B cell (primary cell): ENCODE measurements at regions not wholly inside any gene's neighbourhood (a gene's known extent, or its start where the extent isn't known, plus 50 kb on each side); places are given as distances from the start of the nearest gene placed in this dataset.

Source experiments
- ATAC-seq: fragments of 200-7000 bp; cut with Tn5 transposase; one replicate; pipeline ENCODE4 v1.10.0; 2021; ENCODE audit warnings: low read depth, mild to moderate bottlenecking, moderate number of reproducible peaks, moderate library complexity
- CTCF ChIA-PET: fragments of 350-600 bp; sonication (Branson Sonifier 250); formaldehyde crosslinking; loops from one replicate; lab custom pipeline; 2021; ENCODE audit warnings: antibody characterized with exemption, inconsistent platforms; lab: Charles Lee
- POLR2A ChIA-PET: fragments of 350-600 bp; sonication (Branson Sonifier 250); formaldehyde crosslinking; loops from one replicate; lab custom pipeline; 2021; ENCODE audit warnings: antibody characterized with exemption; lab: Charles Lee
- DNase-seq: peaks from one replicate; pipeline ENCODE4 v3.0.0; 2013
- H2AFZ ChIP-seq: 2 replicates; pipeline ENCODE4 v1.6.1; 2012; ENCODE audit warnings: mild to moderate bottlenecking, low read depth, low read length; ENCODE audit not compliant: insufficient read depth, poor library complexity, severe bottlenecking
- H3K27ac ChIP-seq, 2 donors: 1 replicate in 1 of 2; 2 replicates in 1 of 2; pipeline ENCODE4 v1.5.1; 2012 to 2013; ENCODE audit warnings: low read length in 2 of 2, mild to moderate bottlenecking in 2 of 2, moderate library complexity in 1 of 2
- H3K27me3 ChIP-seq, 4 experiments: fragments of 200-600 bp in 1 of 4; sonication (generic) in 1 of 4; replicated peaks in 1 of 4; 1 replicate in 2 of 4; 2 replicates in 2 of 4; pipeline versions ENCODE4 v1.6.1 to v1.7.0; 2013 to 2016; ENCODE audit warnings: low read length in 3 of 4, mild to moderate bottlenecking in 2 of 4, mixed read lengths in 1 of 4, moderate library complexity in 1 of 4; ENCODE audit not compliant: insufficient read depth in 4 of 4, control insufficient read depth in 3 of 4; ENCODE audit errors: control extremely low read depth in 1 of 4
- H3K36me3 ChIP-seq, 2 experiments: replicated peaks in 1 of 2; 1 replicate in 1 of 2; 2 replicates in 1 of 2; pipeline versions ENCODE4 v1.6.1 to v1.7.1; 2013; ENCODE audit warnings: low read length in 1 of 2; ENCODE audit not compliant: insufficient read depth in 2 of 2, control insufficient read depth in 1 of 2; ENCODE audit errors: control extremely low read depth in 1 of 2, extremely low read depth in 1 of 2
- H3K4me1 ChIP-seq, 2 donors: fragments of 200-600 bp in 1 of 2; sonication (generic) in 1 of 2; 1 replicate in 1 of 2; 2 replicates in 1 of 2; pipeline versions ENCODE4 v1.5.1 to v1.6.1; 2013 to 2017; ENCODE audit warnings: low read length in 2 of 2; ENCODE audit not compliant: control insufficient read depth in 2 of 2, insufficient read depth in 2 of 2
- H3K4me2 ChIP-seq: replicated peaks from 2 replicates; pipeline ENCODE3; 2012; ENCODE audit warnings: mild to moderate bottlenecking, low read depth, low read length; ENCODE audit not compliant: poor library complexity, severe bottlenecking
- H3K4me3 ChIP-seq, 5 experiments: fragments of 200-600 bp in 1 of 5; sonication (generic) in 1 of 5; 1 replicate in 3 of 5; 2 replicates in 2 of 5; pipeline versions ENCODE4 v1.5.1 to v1.7.0; 2011 to 2016; ENCODE audit warnings: low read length in 4 of 5, mild to moderate bottlenecking in 4 of 5, low read depth in 2 of 5, control low read depth in 1 of 5, moderate library complexity in 1 of 5; ENCODE audit not compliant: insufficient read depth in 1 of 5; ENCODE audit errors: control extremely low read depth in 1 of 5, extremely low read depth in 1 of 5
- H3K79me2 ChIP-seq: fragments of 200-600 bp; sonication (generic); one replicate; pipeline ENCODE4 v1.6.0; 2016; ENCODE audit warnings: low read length; ENCODE audit not compliant: control insufficient read depth, insufficient read depth
- H3K9ac ChIP-seq: fragments of 200-600 bp; sonication (generic); 2 replicates; pipeline ENCODE4 v1.6.1; 2017; ENCODE audit warnings: mild to moderate bottlenecking, low read length, moderate library complexity
- H3K9me3 ChIP-seq, 3 donors: one replicate each; pipeline versions ENCODE4 v1.6.1 to v1.7.1; 2013; ENCODE audit warnings: low read length in 2 of 3; ENCODE audit not compliant: control insufficient read depth in 2 of 3, insufficient read depth in 1 of 3; ENCODE audit errors: control extremely low read depth in 1 of 3
- H4K20me1 ChIP-seq: 2 replicates; pipeline ENCODE4 v1.6.0; 2012; ENCODE audit warnings: mild to moderate bottlenecking, low read length; ENCODE audit not compliant: insufficient read depth, control insufficient read depth, poor library complexity, severe bottlenecking
- H3K27ac Mint-ChIP-seq: one replicate; pipeline ENCODE4 v1.8.0; 2021; ENCODE audit warnings: mixed read lengths
- H3K27me3 Mint-ChIP-seq: one replicate; pipeline ENCODE4 v1.8.0; 2021; ENCODE audit warnings: mixed read lengths
- H3K4me1 Mint-ChIP-seq: one replicate; pipeline ENCODE4 v1.8.0; 2021; ENCODE audit warnings: mixed read lengths
- H3K4me3 Mint-ChIP-seq: one replicate; pipeline ENCODE4 v1.8.0; 2021; ENCODE audit warnings: mixed read lengths
- H3K9me3 Mint-ChIP-seq: one replicate; pipeline ENCODE4 v1.8.0; 2022; ENCODE audit warnings: mixed read lengths; ENCODE audit not compliant: insufficient read depth
- EZH2 ChIP-seq: IDR thresholded peaks from 2 replicates; pipeline ENCODE4 v1.6.1; 2012; ENCODE audit warnings: borderline replicate concordance, low read depth, mild to moderate bottlenecking, moderate library complexity, low read length; ENCODE audit not compliant: insufficient read depth, poor library complexity, severe bottlenecking
- WGBS: methylation state at CpG from one replicate; pipeline ENCODE4 v1.1.5; 2013; ENCODE audit warnings: missing lambda C conversion rate; ENCODE audit not compliant: insufficient coverage; 5-methylcytosine and 5-hydroxymethylcytosine counted together
- intact Hi-C: fragments of 100-400 bp; cut with micrococcal nuclease; formaldehyde crosslinking; loops from one replicate; pipeline ENCODE4 v1.10.0; 2022
- TF ChIP-seq, protein P1 (sequence below): fragments of 200-600 bp; IDR thresholded peaks from one replicate; pipeline ENCODE4 v1.8.0; 2022; ENCODE audit warnings: antibody characterized with exemption, mild to moderate bottlenecking

DNA sequence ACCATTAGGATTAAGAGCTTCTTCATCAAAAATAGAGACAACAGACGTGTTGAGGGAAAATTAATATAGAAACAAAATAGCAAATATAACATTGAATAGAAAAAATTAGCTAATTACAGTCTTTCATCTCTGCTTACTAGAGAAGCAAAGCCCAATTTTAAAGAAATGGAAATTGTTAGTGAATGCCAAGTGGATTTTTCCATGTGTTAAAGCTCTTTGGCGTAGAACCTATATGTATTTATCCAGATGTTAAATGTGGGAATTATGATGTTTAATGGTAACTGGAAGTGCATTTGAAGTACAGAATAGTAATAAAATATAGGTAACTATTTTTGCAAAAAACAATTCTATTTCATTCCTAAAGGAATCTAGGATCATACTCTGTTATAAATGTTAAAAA is 212.0 kb upstream of the COL3A1 start:
- H3K9me3 ChIP-seq, result peaks cover 0 to 2% (median 0%) of the 10 kb centered on the region in 3 donors
- no peak overlapping the region for H3K9ac ChIP-seq
- POLR2A ChIA-PET, result no interaction called here
- no peak overlapping the region for H3K4me3 Mint-ChIP-seq
- no CpG with 5 or more reads among the region's 2 CpGs for WGBS
- no peak for TF ChIP-seq EZH2
- TF ChIP-seq, protein P1, sequence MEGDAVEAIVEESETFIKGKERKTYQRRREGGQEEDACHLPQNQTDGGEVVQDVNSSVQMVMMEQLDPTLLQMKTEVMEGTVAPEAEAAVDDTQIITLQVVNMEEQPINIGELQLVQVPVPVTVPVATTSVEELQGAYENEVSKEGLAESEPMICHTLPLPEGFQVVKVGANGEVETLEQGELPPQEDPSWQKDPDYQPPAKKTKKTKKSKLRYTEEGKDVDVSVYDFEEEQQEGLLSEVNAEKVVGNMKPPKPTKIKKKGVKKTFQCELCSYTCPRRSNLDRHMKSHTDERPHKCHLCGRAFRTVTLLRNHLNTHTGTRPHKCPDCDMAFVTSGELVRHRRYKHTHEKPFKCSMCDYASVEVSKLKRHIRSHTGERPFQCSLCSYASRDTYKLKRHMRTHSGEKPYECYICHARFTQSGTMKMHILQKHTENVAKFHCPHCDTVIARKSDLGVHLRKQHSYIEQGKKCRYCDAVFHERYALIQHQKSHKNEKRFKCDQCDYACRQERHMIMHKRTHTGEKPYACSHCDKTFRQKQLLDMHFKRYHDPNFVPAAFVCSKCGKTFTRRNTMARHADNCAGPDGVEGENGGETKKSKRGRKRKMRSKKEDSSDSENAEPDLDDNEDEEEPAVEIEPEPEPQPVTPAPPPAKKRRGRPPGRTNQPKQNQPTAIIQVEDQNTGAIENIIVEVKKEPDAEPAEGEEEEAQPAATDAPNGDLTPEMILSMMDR, result no peak
- H3K27ac Mint-ChIP-seq, result no peak overlapping the region
- H3K27me3 Mint-ChIP-seq, result no peaks in the 10 kb centered on the region
- H3K27me3 ChIP-seq, result no peaks in the 10 kb centered on the region
- H3K9me3 Mint-ChIP-seq, result peaks cover 2% of the 10 kb centered on the region
- no peak overlapping the region for H2AFZ ChIP-seq
- intact Hi-C loops, result no loop called here
- H3K79me2 ChIP-seq, result no peaks in the 10 kb centered on the region
- H3K4me3 ChIP-seq, result no peak overlapping the region
- ATAC-seq (no peak), DNase-seq (no peak)
- no peak overlapping the region for H3K27ac ChIP-seq
- H3K4me1 ChIP-seq, result no peaks in the 10 kb centered on the region
- H3K36me3 ChIP-seq, result no peaks in the 10 kb centered on the region
- H4K20me1 ChIP-seq, result no peaks in the 10 kb centered on the region
- no peak overlapping the region for H3K4me2 ChIP-seq
- H3K4me1 Mint-ChIP-seq, result no peaks in the 10 kb centered on the region
- CTCF ChIA-PET, result no interaction called here

DNA sequence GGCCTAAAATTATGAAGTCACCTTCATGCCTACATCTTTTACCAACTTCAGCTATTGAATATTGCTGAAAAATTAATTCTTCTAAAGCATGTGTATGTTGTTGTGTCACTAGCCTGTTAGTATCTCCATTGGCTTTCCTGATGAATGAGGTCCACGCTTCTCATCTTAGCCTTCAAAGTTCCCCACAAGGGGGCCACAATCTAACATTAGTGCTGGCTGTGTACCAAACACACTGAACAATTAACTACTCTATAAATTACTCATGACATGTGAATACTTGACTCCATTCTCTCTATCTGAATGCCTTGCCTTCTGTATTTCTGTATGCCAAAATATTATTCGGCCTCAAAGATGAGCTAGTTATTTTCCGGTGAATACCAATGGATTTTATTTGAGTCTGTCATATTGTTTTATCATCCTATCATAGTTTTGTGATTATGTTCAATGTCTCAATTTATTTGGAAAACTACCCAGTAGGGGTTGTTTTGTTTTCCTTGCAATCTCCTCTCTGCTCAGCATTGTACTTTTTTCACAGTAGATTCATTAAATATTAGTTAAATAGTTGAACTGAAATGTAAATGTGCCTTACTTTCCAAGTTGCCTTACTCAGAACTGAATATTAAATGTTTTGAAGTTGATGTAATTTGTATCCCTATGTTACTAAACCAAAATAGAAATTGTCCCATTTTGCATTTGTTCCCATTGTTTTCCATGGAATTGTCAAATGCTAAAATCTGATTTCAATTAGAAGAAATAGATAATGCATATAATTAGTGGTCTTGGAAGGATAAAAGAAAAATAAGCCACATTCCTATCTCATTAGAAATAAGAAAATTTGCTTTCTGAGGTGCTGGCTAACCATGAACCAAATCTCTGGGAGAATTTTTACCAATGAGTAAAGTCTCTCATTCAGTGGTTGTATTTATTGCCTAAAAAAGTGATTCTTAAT is 208.4 kb upstream of the COL3A1 start:
- H4K20me1 ChIP-seq, result no peaks in the 10 kb centered on the region
- H3K4me2 ChIP-seq, result no peak overlapping the region
- H3K4me3 ChIP-seq, result no peak overlapping the region
- no peak overlapping the region for H3K27ac Mint-ChIP-seq
- H3K79me2 ChIP-seq, result no peaks in the 10 kb centered on the region
- no peak overlapping the region for H2AFZ ChIP-seq
- H3K27me3 Mint-ChIP-seq, result no peaks in the 10 kb centered on the region
- H3K27me3 ChIP-seq, result no peaks in the 10 kb centered on the region
- no peak for TF ChIP-seq EZH2
- TF ChIP-seq, protein P1, result no peak
- DNase-seq (no peak), ATAC-seq (no peak)
- H3K27ac ChIP-seq, result no peak overlapping the region
- no peak overlapping the region for H3K9ac ChIP-seq
- H3K9me3 ChIP-seq, result peaks cover 0 to 1% (median 0%) of the 10 kb centered on the region in 3 donors
- CTCF ChIA-PET, result no interaction called here
- no peaks in the 10 kb centered on the region for H3K4me1 ChIP-seq
- POLR2A ChIA-PET, result no interaction called here
- no peak overlapping the region for H3K4me3 Mint-ChIP-seq
- H3K9me3 Mint-ChIP-seq, result peaks cover 2% of the 10 kb centered on the region
- 83% methylated on average over 1 of the region's 3 CpGs for WGBS
- H3K36me3 ChIP-seq, result no peaks in the 10 kb centered on the region
- intact Hi-C loops, result no loop called here
- no peaks in the 10 kb centered on the region for H3K4me1 Mint-ChIP-seq
